ENCODE measurements at regions not wholly inside any gene's neighbourhood (a gene's known extent, or its start where the extent isn't known, plus 50 kb on each side); places are given as distances from the start of the nearest gene placed in this dataset.
"Not testable (repeated sequence)": the region's sequence is repeated elsewhere in the genome, so short reads cannot be mapped to it uniquely, and the experiment has no call there.

GRCh38 chr2:34815052-34815741 is 1216.1 kb upstream of the FAM98A start:
- DNase-seq (ENCODE audit: low spot score) = no peak

DNA sequence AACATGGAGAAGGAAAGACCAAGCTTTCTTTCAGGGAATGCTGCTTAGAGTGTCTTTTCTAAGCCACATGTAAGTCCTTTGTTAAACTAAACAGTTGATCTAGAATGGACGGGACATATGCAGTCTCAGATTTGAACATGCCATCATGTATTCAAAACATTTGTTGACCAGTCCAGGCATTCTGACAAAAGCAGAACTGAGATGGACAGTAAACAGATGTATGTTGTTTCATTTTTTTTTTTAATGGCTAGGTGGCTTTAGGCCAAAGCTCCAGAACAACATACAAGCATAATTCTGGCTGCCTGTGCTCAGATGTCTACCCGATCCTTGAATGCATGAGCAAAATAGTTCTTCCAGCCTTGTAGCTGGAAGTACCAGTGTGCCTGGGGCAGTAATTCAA is 1211.4 kb upstream of the FAM98A start:
- no peak for DNase-seq (ENCODE audit: low spot score)

DNA sequence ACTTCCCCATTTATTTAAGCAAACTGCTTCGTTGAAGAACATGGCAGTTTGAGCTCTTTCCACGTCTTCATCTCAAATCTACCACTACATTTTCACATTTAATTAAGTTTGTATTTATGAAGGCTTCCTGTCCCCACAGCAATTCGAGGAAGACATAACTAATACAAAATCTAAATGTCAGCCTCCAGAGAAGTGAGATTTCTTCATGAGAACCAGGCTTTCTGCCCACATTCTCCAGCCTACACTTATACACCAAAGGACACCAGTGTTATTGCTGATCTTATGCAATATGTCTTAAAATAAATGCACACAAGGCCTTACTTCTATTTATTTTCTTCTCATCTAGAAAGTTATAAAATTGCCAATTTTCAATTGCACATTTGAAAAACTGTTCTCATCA is 1209.3 kb upstream of the FAM98A start:
- DNase-seq (ENCODE audit: low spot score) = no peak

- DNase-seq (ENCODE audit: low spot score) = no peak
These were observed 1207.8 kb upstream of the FAM98A start for GRCh38 chr2:34806891-34807290.

- DNase-seq (ENCODE audit: low spot score) = no peak
These were observed 1207.3 kb upstream of the FAM98A start for GRCh38 chr2:34806396-34806795.

- DNase-seq (ENCODE audit: low spot score) = no peak
These were observed 1200.5 kb upstream of the FAM98A start for GRCh38 chr2:34799556-34799955.

DNA sequence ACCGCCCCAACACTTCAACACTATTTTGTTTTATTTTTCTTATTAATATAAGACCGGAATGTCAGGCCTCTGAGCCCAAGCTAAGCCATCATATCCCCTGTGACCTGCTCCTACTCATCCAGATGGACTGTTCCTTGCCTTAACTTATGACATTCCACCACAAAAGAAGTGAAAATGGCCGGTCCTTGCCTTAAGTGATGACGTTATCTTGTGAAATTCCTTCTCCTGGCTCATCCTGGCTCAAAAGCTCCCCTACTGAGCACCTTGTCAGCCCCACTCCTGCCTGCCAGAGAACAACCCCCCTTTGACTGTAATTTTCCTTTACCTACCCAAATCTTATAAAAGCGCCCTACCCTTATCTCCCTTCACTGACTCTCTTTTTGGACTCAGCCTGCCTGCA is 1196.5 kb upstream of the FAM98A start:
- not testable (repeated sequence) for DNase-seq (ENCODE audit: low spot score)

GRCh38 chr2:34789169-34789568 is 1190.1 kb upstream of the FAM98A start:
- DNase-seq (ENCODE audit: low spot score) = no peak

DNA sequence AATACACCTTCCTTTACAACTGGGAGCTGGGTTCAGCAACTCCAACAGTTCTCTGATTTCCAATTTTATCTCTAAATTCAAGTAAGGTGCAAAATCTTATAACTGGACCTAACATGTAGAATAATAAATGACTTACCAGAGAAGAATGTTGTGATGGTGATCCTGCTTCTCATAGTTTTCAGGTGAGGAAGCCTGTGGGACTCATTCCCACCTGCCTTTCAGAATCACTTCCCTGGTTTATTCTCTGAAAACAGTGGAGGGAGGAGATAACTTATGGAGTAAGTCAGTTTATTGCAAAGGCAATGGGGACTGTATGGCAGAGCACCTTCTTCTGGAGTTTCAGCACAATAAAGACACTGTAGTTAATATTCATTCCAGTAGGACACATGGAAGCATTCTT is 1188.2 kb upstream of the FAM98A start:
- DNase-seq (ENCODE audit: low spot score) = no peak

DNA sequence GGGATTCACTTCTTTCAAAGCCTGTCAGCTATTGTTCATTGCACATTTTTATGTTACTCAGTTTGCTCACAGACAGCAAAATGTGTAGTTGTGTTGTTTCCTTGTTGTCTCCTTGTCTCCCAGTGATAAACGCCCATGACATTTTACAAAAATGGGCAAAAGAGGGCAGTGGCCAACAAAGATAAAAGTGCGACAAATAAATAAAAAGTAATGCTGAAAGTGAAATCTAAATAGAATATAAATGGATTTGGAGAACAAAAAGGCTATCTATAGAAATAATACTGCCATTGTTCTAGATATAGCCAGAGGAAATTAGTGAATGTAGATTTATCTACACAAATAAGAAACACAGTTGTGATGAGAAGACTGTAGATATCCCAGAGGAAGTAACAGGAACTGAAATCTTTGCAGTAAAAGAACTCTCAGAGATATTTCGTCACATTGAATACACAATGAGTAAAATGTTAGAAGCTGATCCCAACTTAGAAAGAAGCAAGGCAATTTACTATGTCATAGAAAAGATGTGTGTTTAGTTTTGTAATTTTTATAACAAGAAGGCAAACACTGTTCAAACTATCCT is 1186.2 kb upstream of the FAM98A start:
- DNase-seq (ENCODE audit: low spot score) = peak; percentile 40

- no peak for DNase-seq (ENCODE audit: low spot score)
These were observed 1185.6 kb upstream of the FAM98A start for GRCh38 chr2:34784701-34785100.

- not testable (repeated sequence) for DNase-seq (ENCODE audit: low spot score)
These were observed 1151.6 kb upstream of the FAM98A start for GRCh38 chr2:34750742-34751141.

GRCh38 chr2:34747643-34748042 is 1148.5 kb upstream of the FAM98A start:
- no peak for DNase-seq (ENCODE audit: low spot score)

DNA sequence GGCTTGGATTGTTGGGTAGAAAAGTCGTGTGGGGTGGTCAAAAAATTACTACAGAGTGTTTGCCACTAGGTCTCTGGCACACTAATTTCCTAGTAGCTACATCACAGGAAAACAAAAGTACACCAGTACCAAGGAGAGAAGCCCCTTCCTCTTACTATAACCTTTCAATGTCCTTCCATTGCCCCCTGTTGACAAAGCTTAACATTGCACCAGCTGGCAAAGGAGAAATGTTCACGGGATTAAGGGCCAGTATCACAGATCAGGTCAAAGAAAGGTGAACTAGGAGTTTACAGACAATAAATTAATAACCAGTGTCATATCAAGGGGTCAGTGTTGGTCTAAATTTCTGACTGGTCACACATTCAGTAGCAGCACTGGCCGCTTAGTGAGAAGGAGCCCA is 1139.6 kb upstream of the FAM98A start:
- DNase-seq (ENCODE audit: low spot score) = no peak

GRCh38 chr2:34737146-34737545 is 1138.0 kb upstream of the FAM98A start:
- DNase-seq (ENCODE audit: low spot score) = no peak

GRCh38 chr2:34736482-34736881 is 1137.4 kb upstream of the FAM98A start:
- no peak for DNase-seq (ENCODE audit: low spot score)

DNA sequence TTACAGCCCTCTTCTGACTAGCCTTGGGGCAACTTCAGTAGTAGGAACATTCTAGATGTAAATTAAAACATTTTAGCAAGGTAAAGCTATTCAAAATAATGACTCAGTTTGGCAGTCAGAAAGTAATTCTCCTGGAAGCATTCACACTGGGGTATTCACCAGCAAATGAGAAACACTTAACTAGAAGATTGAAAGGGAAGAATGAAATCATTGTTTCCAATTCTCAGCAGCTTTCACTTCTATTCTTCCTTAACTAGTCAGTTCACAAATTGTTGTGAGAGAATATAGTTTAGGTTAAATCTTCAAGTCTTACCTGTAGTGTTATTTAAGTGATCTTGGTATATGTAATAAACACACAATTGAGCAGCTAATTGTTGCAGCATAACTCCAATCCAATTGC is 1135.6 kb upstream of the FAM98A start:
- DNase-seq (ENCODE audit: low spot score) = no peak

GRCh38 chr2:34734042-34734441 is 1134.9 kb upstream of the FAM98A start:
- no peak for DNase-seq (ENCODE audit: low spot score)

DNA sequence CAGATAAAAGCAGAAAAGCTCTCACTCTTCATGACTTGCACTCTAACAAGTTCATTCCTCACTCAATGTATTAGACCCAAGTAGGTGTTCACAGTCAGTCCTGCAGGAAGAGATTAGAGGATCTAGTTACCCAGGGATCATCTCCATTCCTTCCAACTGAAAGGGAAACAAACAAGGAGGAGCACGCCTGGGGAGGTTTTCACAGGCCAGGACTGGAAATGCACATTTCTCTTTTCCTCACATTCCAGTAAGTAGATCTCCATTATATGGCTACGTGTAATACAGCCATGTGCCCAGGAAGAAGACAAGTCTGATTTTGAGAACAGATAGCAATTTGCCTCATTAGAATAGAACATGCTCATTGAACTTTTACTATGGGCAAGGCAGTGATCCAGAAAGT is 1132.2 kb upstream of the FAM98A start:
- no peak for DNase-seq (ENCODE audit: low spot score)

DNA sequence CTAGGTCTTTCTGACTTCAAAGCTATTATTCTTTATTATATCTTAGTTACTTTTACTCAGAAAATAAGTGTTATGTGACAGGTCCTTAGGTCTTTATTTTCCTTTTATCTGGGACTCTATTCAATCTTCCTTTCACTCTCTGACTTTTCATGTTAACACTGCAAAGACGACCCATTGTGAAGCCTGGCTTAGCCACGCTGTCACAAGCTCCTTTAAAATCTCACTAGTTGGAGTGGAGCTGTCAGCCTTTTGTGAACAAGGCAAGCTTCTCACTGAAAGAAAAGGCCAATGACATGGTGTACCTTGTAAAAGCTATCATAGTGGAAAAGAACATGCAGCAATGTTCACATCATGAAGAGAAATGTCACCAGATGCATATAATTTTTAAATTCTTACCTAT is 1130.7 kb upstream of the FAM98A start:
- DNase-seq (ENCODE audit: low spot score) = no peak

DNA sequence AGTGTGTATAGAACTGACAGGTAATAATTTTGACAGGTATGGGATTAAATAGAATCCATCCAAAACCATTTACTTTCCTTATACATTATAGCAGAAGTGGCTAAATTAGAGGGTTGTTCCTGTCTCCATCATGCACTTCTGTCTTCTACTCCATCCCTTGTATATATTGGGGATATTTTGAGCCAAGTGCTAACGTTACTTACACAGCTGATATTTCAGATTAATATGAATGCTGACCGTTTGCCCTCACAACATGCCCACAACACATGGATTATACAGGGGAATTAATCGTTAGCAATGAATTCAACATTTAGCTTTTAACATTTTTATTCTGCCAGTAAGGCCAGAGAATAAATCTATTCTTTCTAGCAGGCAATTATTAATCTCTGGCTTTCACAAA is 1125.0 kb upstream of the FAM98A start:
- no peak for DNase-seq (ENCODE audit: low spot score)

- DNase-seq (ENCODE audit: low spot score) = no peak
These were observed 1124.6 kb upstream of the FAM98A start for GRCh38 chr2:34723683-34724082.

DNA sequence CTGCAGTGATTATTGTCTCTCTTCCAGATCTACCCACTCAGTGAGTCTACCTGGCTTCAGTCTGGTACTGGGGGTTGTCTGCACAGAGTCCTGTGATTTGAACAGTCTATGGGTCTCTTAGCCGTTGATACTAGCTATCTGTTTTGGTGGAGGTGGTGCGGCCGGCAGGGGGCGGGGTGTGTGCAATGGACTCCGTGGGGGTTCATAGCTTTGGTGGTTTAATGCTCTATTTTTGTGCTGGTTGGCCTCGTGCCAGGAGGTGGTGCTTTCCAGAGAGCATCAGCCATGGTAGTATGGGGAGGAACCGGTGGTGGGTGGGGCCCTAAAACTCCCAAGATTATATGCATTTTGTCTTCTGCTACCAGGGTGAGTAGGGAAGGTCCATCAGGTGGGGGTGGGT is 1120.1 kb upstream of the FAM98A start:
- DNase-seq (ENCODE audit: low spot score) = no peak

DNA sequence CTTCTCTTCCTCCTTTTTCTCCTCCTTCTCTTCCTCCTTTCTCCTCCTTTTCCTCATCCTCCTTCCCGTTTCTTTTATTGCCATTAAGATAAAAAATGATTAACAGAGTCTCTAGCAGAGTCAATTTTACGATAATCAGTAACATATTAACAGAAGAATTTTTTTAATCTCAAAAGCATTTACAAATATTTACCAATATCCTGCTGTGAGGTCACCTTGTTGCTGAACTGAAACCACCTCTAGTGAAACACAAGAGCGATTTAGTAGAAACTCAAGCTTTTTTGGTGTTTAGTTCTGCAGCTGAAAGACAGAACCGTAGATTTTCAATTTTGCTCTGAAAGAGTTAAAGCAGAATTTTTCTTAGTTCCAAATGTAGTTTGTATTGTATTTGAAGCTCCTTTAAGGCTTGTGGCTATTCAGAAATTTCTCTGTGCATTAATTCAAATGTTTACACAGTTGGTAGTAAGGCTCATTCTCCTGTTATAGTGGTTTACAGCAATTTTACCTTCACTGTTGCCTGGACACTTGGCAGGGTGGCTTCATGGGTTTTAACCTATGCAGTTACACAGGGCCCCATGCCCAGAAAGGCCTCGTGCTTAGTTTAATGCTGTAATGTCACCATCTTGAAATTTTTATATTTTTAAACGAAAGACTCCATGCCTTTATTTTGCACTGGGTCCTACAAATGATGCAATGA is 1106.6 kb upstream of the FAM98A start:
- no peak for DNase-seq (ENCODE audit: low spot score)

All from COLO829 (cell line).